HepG2 (cell line): ENCODE measurements at regions not wholly inside any gene's neighbourhood (a gene's known extent, or its start where the extent isn't known, plus 50 kb on each side); places are given as distances from the start of the nearest gene placed in this dataset.

ENCODE experiments used
- ATAC-seq: fragments of 200-7000 bp; cut with Tn5 transposase; 3 replicates; pipeline ENCODE4 v1.9.1; 2020; ENCODE audit warnings: mild to moderate bottlenecking, moderate library complexity
- BruUV-seq: library from RNA; stranded (reverse); fragments of 400-500 nt; replicated peaks from 2 replicates; lab custom pipeline; 2021; lab: Mats Ljungman, UMichigan
- CTCF ChIA-PET: fragments of 300-600 bp; formaldehyde crosslinking; extraction: SDS; loops from one replicate; lab custom pipeline; 2021; ENCODE audit warnings: low total read pairs, inconsistent platforms, low intra/inter-chr PET ratio; lab: Yijun Ruan, JAX
- POLR2A ChIA-PET: fragments of 350-600 bp; sonication (Branson Sonifier 250); formaldehyde crosslinking; loops from one replicate; lab custom pipeline; 2020; ENCODE audit warnings: antibody characterized with exemption, inconsistent platforms; lab: Yijun Ruan, JAX
- DNase-seq: peaks from one replicate; pipeline ENCODE4 v3.0.0-alpha.2; 2015; ENCODE audit warnings: low spot score
- FAIRE-seq: peaks from 3 replicates; lab custom pipeline; 2011; peaks lifted over from hg19 to GRCh38; lab: Jason Lieb, UNC
- H2AFZ ChIP-seq: one replicate; pipeline ENCODE4 v1.6.1; 2011; ENCODE audit warnings: low read length, inconsistent platforms
- H3K27ac ChIP-seq: fragments of 300-600 bp; 3 replicates; pipeline ENCODE4 v1.8.0; 2011; ENCODE audit warnings: mixed run types, mild to moderate bottlenecking, mixed read lengths, low read length, inconsistent platforms; ENCODE audit not compliant: insufficient read depth; ENCODE audit errors: extremely low read length
- H3K27me3 ChIP-seq, 2 experiments: fragments of 200-600 bp in 1 of 2; 2 replicates in 1 of 2; 3 replicates in 1 of 2; pipeline versions ENCODE4 v1.6.0 to v1.8.0; 2011; ENCODE audit warnings: low read length in 2 of 2, mild to moderate bottlenecking in 2 of 2, moderate library complexity in 2 of 2, inconsistent platforms in 1 of 2; ENCODE audit not compliant: insufficient read depth in 2 of 2, control insufficient read depth in 1 of 2
- H3K36me3 ChIP-seq, 2 experiments: fragments of 200-600 bp in 1 of 2; replicated peaks in 1 of 2; 2 replicates in 1 of 2; 3 replicates in 1 of 2; pipeline versions ENCODE4 v1.5.1 to v1.8.0; 2011; ENCODE audit warnings: low read length in 2 of 2, inconsistent platforms in 1 of 2; ENCODE audit not compliant: insufficient read depth in 2 of 2, control insufficient read depth in 1 of 2
- H3K4me1 ChIP-seq: 2 replicates; pipeline ENCODE4 v1.5.1; 2012; ENCODE audit warnings: low read length, inconsistent platforms; ENCODE audit not compliant: insufficient read depth
- H3K4me2 ChIP-seq: 2 replicates; pipeline ENCODE4 v1.6.0; 2011; ENCODE audit warnings: low read depth, low read length, inconsistent platforms
- H3K4me3 ChIP-seq, 3 experiments: fragments of 200-600 bp in 1 of 3; sonication (generic), shearing (Covaris generic) in 1 of 3; replicated peaks in 1 of 3; 2 replicates each; pipeline ENCODE4 v1.5.1; 2011 to 2016; ENCODE audit warnings: low read length in 3 of 3, inconsistent platforms in 2 of 3, low read depth in 2 of 3, mild to moderate bottlenecking in 2 of 3, control low read depth in 1 of 3, mixed read lengths in 1 of 3; ENCODE audit not compliant: insufficient read depth in 1 of 3
- H3K79me2 ChIP-seq: one replicate; pipeline ENCODE4 v1.6.1; 2011; ENCODE audit warnings: low read length, inconsistent platforms; ENCODE audit not compliant: insufficient read depth
- H3K9ac ChIP-seq: 2 replicates; pipeline ENCODE4 v1.6.0; 2011; ENCODE audit warnings: mild to moderate bottlenecking, low read depth, low read length, inconsistent platforms; ENCODE audit not compliant: insufficient read depth
- H3K9me3 ChIP-seq: 2 replicates; pipeline ENCODE4 v1.5.1; 2012; ENCODE audit warnings: mild to moderate bottlenecking, low read length
- H4K20me1 ChIP-seq: 2 replicates; pipeline ENCODE4 v1.6.0; 2011; ENCODE audit warnings: inconsistent platforms, mild to moderate bottlenecking, low read length, moderate library complexity; ENCODE audit not compliant: insufficient read depth
- BORCS8-MEF2B ChIP-seq: sonication (generic); formaldehyde crosslinking; IDR thresholded peaks from 2 replicates; pipeline ENCODE4 v1.8.0; 2022; ENCODE audit warnings: mild to moderate bottlenecking, missing genetic modification reagents
- CEBPG ChIP-seq: IDR thresholded peaks from 2 replicates; pipeline ENCODE4 v1.6.1; 2016
- GMEB1 ChIP-seq: sonication (generic); formaldehyde crosslinking; IDR thresholded peaks from 2 replicates; pipeline ENCODE4 v1.5.1; 2020; ENCODE audit warnings: missing genetic modification reagents, mild to moderate bottlenecking, borderline replicate concordance
- JUND ChIP-seq: sonication (generic); formaldehyde crosslinking; IDR thresholded peaks from 2 replicates; pipeline ENCODE4 v1.8.0; 2022; ENCODE audit warnings: mild to moderate bottlenecking, missing genetic modification reagents
- MTF2 ChIP-seq: sonication (generic); formaldehyde crosslinking; IDR thresholded peaks from 2 replicates; pipeline ENCODE4 v1.5.0; 2020; ENCODE audit warnings: missing genetic modification reagents, borderline replicate concordance
- POLR2G ChIP-seq: fragments of 200-400 bp; formaldehyde crosslinking; IDR thresholded peaks from 2 replicates; pipeline ENCODE4 v1.6.1; 2018; ENCODE audit warnings: mild to moderate bottlenecking, low read depth, low read length, moderate library complexity
- SMAD9 ChIP-seq: sonication (generic); formaldehyde crosslinking; IDR thresholded peaks from 2 replicates; pipeline ENCODE4 v1.5.1; 2020; ENCODE audit warnings: mild to moderate bottlenecking, missing genetic modification reagents
- STAT6 ChIP-seq: sonication (generic); formaldehyde crosslinking; IDR thresholded peaks from 2 replicates; pipeline ENCODE4 v1.4.0; 2020; ENCODE audit warnings: missing genetic modification reagents, mild to moderate bottlenecking, borderline replicate concordance
- TEAD3 ChIP-seq: optimal IDR thresholded peaks from 2 replicates; pipeline ENCODE3; 2016; ENCODE audit warnings: borderline replicate concordance
- TSC22D2 ChIP-seq: sonication (generic); formaldehyde crosslinking; IDR thresholded peaks from 2 replicates; pipeline ENCODE4 v1.5.1; 2020; ENCODE audit warnings: missing genetic modification reagents, mild to moderate bottlenecking, borderline replicate concordance
- ZBTB21 ChIP-seq: sonication (generic); formaldehyde crosslinking; IDR thresholded peaks from 2 replicates; pipeline ENCODE4 v1.4.0; 2020; ENCODE audit warnings: missing genetic modification reagents
- ZNF225 ChIP-seq: sonication (generic); formaldehyde crosslinking; IDR thresholded peaks from 2 replicates; pipeline ENCODE4 v1.4.0; 2020; ENCODE audit warnings: mild to moderate bottlenecking, missing genetic modification reagents
- ZNF24 ChIP-seq: fragments of 450-650 bp; IDR thresholded peaks from 2 replicates; pipeline ENCODE4 v1.6.1; 2017; ENCODE audit warnings: antibody characterized with exemption, mild to moderate bottlenecking
- ZNF253 ChIP-seq: sonication (generic); formaldehyde crosslinking; IDR thresholded peaks from 2 replicates; pipeline ENCODE4 v1.8.0; 2022; ENCODE audit warnings: mild to moderate bottlenecking, missing genetic modification reagents, borderline replicate concordance
- ZNF331 ChIP-seq: sonication (generic); formaldehyde crosslinking; IDR thresholded peaks from 2 replicates; pipeline ENCODE4 v1.4.0; 2020; ENCODE audit warnings: missing genetic modification reagents
- ZNF609 ChIP-seq: sonication (generic); formaldehyde crosslinking; IDR thresholded peaks from 2 replicates; pipeline ENCODE4 v1.4.0; 2020; ENCODE audit warnings: mild to moderate bottlenecking, missing genetic modification reagents, borderline replicate concordance
- ZNF775 ChIP-seq: sonication (generic); formaldehyde crosslinking; IDR thresholded peaks from 2 replicates; pipeline ENCODE4 v1.4.0; 2020; ENCODE audit warnings: missing genetic modification reagents, mild to moderate bottlenecking, moderate library complexity, borderline replicate concordance
- WGBS: methylation state at CpG from one replicate; pipeline ENCODE4 v1.1.6; 2017; ENCODE audit warnings: low lambda C conversion rate; 5-methylcytosine and 5-hydroxymethylcytosine counted together
- in situ Hi-C: cut with HindIII; loops from 2 replicates; pipeline ENCODE4 v1.10.0; 2017; ENCODE audit warnings: low pct_unique_long_range_greater_than_20kb; ENCODE audit not compliant: extremely low pct_ligation_motif_present
- intact Hi-C: fragments of 100-400 bp; cut with micrococcal nuclease; formaldehyde crosslinking; loops from one replicate; pipeline ENCODE4 v1.10.0; 2022; ENCODE audit not compliant: unreplicated experiment

- no peak for TF ChIP-seq ZNF609 (CRISPR knock-in tag)
- TF ChIP-seq POLR2G = no peak
- no peak for TF ChIP-seq GMEB1 (CRISPR knock-in tag)
- TF ChIP-seq TEAD3 (CRISPR knock-in tag) = no peak
Measured at GRCh38 chr11:33507356-33507755, 193.3 kb downstream of the C11orf91 start (continued).

- CTCF ChIA-PET = no interaction called here
- BruUV-seq = no TSS peak
- no peak for ATAC-seq
- no peak overlapping the region for H3K4me3 ChIP-seq
- POLR2A ChIA-PET = no interaction called here
- no peak overlapping the region for H3K9ac ChIP-seq
- H3K27ac ChIP-seq = no peak overlapping the region
- in situ Hi-C loops = no loop called here
- no peak for FAIRE-seq
- no peak overlapping the region for H3K4me2 ChIP-seq
- no peaks in the 10 kb centered on the region for H3K4me1 ChIP-seq
- intact Hi-C loops = no loop called here
- 4% methylated on average over 3 of the region's 3 CpGs for WGBS
- H3K36me3 ChIP-seq = no peaks in the 10 kb centered on the region
- no peaks in the 10 kb centered on the region for H4K20me1 ChIP-seq
- no peak for DNase-seq
- H2AFZ ChIP-seq = no peak overlapping the region
- no peaks in the 10 kb centered on the region for H3K27me3 ChIP-seq
- no peaks in the 10 kb centered on the region for H3K9me3 ChIP-seq
- H3K79me2 ChIP-seq = no peaks in the 10 kb centered on the region
- no peak for TF ChIP-seq TSC22D2 (CRISPR knock-in tag)
- no peak for TF ChIP-seq ZBTB21 (CRISPR knock-in tag)
- no peak for TF ChIP-seq ZNF24
- no peak for TF ChIP-seq SMAD9 (CRISPR knock-in tag)
- TF ChIP-seq CEBPG (CRISPR knock-in tag) = no peak
- no peak for TF ChIP-seq MTF2 (CRISPR knock-in tag)
- no peak for TF ChIP-seq ZNF253 (CRISPR knock-in tag)
- TF ChIP-seq JUND = no peak
- TF ChIP-seq ZNF775 (CRISPR knock-in tag) = no peak
- no peak for TF ChIP-seq STAT6
- TF ChIP-seq ZNF225 (CRISPR knock-in tag) = no peak
- no peak for TF ChIP-seq ZNF331 (CRISPR knock-in tag)
- TF ChIP-seq BORCS8-MEF2B (CRISPR knock-in tag) = no peak
Measured at GRCh38 chr11:33505093-33505492, 195.5 kb downstream of the C11orf91 start.
